ENCODE measurements at regions not wholly inside any gene's neighbourhood (a gene's known extent, or its start where the extent isn't known, plus 50 kb on each side); places are given as distances from the start of the nearest gene placed in this dataset.

- no peak for TF ChIP-seq CTCF (IDR thresholded peaks at IDR 0.05; ENCODE audit: low read length)
- TF ChIP-seq EZH2 (IDR thresholded peaks at IDR 0.05; ENCODE audit: borderline replicate concordance, low read length) = no peak
Observed at GRCh38 chr1:172928412-172928811, 122.3 kb downstream of the TNFSF18 start.
